ENCODE measurements at regions not wholly inside any gene's neighbourhood (a gene's known extent, or its start where the extent isn't known, plus 50 kb on each side); places are given as distances from the start of the nearest gene placed in this dataset.

DNA sequence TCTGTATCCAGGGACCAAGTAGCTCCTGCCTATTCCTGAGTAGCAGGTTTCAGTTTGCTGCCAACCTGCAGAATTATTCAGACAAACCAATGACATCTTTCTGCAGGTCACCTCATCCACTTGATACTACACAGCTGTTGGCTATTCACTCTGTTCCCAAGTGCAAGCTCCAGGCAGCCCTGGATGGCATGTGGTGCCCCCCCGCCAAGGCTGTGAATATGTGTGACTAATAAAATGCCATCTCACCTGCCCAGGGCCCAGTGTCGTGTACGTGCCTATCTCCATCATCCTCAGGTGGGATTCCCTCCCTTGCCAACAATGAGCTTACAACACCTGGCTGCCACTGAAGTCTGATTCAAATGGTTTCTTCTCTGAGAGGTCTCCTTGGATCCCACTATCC is 125.8 kb downstream of the RAB11FIP2 start:
- Mint-ChIP-seq H3K27me3 (ENCODE audit: low read depth) (no peaks in the 10 kb centered on the region), H3K36me3 (ENCODE audit: low read depth) (no peaks in the 10 kb centered on the region), H3K27ac (no peak overlapping the region), H3K4me3 (no peak overlapping the region), H3K9me3 (ENCODE audit: insufficient read depth) (no peaks in the 10 kb centered on the region), H3K4me1 (ENCODE audit: low read depth) (no peaks in the 10 kb centered on the region)
- ATAC-seq (no peak), DNase-seq (no peak)
- CTCF ChIA-PET, result no interaction called here
- POLR2A ChIA-PET, result no interaction called here

DNA sequence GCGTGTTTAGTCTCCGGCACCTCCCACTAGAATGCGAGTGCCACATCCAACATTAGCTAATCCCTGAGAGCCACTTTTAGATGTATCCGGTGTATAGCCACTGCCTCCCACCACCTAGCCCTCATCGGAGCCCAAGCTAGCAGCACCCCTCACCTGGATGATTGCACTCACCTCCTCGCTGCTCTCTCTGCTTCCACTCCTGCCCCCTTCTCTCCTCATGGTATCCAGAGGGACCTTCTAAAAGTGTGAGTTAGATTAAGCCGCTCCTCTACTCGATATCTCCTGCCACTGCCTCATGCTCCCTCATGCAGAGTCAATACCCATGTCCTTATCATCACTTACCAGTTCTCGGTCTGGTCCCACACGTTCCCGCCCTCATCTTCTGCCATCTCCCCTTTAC is 125.3 kb downstream of the RAB11FIP2 start:
- ChIA-PET POLR2A (no interaction called here), CTCF (no interaction called here)
- no peaks in the 10 kb centered on the region for H3K27me3 Mint-ChIP-seq (ENCODE audit: low read depth)
- H3K27ac Mint-ChIP-seq, result no peak overlapping the region
- no peaks in the 10 kb centered on the region for H3K36me3 Mint-ChIP-seq (ENCODE audit: low read depth)
- H3K4me3 Mint-ChIP-seq, result no peak overlapping the region
- no peak for DNase-seq
- no peak for ATAC-seq
- H3K4me1 Mint-ChIP-seq (ENCODE audit: low read depth), result no peaks in the 10 kb centered on the region
- H3K9me3 Mint-ChIP-seq (ENCODE audit: insufficient read depth), result no peaks in the 10 kb centered on the region

DNA sequence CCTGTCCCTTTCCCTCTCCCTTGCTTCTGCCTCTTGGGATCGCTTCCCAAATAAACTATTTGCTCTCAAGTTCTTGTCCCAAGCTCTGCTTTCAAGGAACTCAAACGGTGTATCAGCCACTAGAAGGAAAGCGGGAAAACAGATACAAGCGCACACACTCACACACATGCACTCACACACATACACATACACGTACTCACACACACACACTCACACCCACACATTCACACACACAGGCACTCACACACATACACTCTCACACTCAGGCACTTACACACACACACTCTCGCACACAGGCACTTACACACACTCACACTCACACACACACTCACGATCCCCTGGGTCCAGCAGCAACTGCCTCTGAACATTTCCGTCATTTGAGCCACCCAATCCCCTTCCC is 121.9 kb downstream of the RAB11FIP2 start:
- Mint-ChIP-seq H3K4me1 (ENCODE audit: low read depth) (no peaks in the 10 kb centered on the region), H3K36me3 (ENCODE audit: low read depth) (no peaks in the 10 kb centered on the region), H3K27ac (no peak overlapping the region), H3K27me3 (ENCODE audit: low read depth) (peaks cover 3% of the 10 kb centered on the region), H3K4me3 (no peak overlapping the region), H3K9me3 (ENCODE audit: insufficient read depth) (no peaks in the 10 kb centered on the region)
- POLR2A ChIA-PET, result no interaction called here
- no peak for DNase-seq
- no peak for ATAC-seq
- CTCF ChIA-PET, result no interaction called here

DNA sequence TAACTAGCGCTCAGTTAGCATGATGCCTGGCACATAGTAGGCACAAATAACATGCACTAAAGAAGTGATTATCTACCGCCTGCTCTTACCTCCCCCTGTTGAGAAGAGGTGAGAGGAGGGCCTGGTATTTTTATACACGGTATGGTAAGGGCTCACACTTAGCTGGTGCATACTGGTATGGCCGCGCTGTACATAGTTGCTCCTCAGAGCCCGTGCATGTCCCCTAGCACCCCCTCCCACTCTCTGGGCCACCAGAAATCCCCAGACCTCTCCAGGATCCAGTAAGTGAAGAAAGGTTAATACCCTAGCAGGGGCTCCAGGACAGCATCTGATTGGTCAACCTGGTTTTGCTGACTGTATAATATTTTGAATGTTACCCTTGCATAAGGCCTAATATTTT is 121.4 kb downstream of the RAB11FIP2 start:
- POLR2A ChIA-PET, result no interaction called here
- CTCF ChIA-PET, result no interaction called here
- H3K36me3 Mint-ChIP-seq (ENCODE audit: low read depth), result no peaks in the 10 kb centered on the region
- no peak overlapping the region for H3K27ac Mint-ChIP-seq
- H3K9me3 Mint-ChIP-seq (ENCODE audit: insufficient read depth), result no peaks in the 10 kb centered on the region
- H3K27me3 Mint-ChIP-seq (ENCODE audit: low read depth), result peaks cover 3% of the 10 kb centered on the region
- ATAC-seq, result no peak
- no peak for DNase-seq
- H3K4me3 Mint-ChIP-seq, result no peak overlapping the region
- H3K4me1 Mint-ChIP-seq (ENCODE audit: low read depth), result no peaks in the 10 kb centered on the region

DNA sequence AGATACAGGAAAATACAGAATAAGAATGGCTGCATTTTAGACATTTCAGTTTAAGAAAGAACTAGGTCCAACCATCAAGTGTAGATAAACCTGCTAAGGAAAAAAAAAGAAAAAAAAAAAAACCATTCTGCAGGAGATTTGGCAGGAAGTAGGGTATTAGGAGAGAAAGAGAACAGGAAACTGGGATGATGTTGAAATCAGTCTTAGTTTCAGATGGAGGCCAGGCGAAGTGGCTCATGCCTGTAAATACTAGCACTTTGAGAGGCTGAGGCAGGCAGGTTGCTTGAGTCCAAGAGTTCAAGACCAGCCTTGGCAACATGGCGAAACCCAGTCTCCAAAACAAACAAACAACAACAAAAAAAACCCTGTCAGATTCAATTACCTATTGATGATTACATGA is 120.2 kb downstream of the RAB11FIP2 start:
- no peak for ATAC-seq

DNA sequence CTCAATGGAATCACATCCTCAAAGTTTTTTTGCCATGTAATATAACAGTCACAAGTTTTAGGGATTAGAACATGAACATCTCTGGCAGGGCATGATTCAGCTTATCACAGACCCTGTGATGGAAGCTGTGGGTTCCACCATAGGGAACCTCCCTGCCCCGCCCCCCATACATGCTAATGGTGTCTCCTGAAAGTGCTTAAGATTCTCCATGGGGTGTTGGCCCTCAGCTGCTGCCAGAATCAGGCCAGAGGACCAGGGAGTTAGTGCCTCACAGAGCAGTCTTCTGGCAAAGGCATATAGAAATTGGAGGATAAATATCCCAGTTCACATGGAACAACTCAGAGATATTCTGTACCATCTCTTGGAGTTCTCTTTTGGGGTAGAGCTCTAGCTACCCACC is 119.4 kb downstream of the RAB11FIP2 start:
- no peaks in the 10 kb centered on the region for H3K9me3 Mint-ChIP-seq (ENCODE audit: insufficient read depth)
- POLR2A ChIA-PET, result no interaction called here

More for the DNA sequence above, 120.2 kb downstream of the RAB11FIP2 start:
- no peak overlapping the region for H3K4me3 Mint-ChIP-seq
- H3K36me3 Mint-ChIP-seq (ENCODE audit: low read depth), result no peaks in the 10 kb centered on the region
- peaks cover 3% of the 10 kb centered on the region for H3K27me3 Mint-ChIP-seq (ENCODE audit: low read depth)
- H3K4me1 Mint-ChIP-seq (ENCODE audit: low read depth), result no peaks in the 10 kb centered on the region
- H3K27ac Mint-ChIP-seq, result no peak overlapping the region
- POLR2A ChIA-PET, result no interaction called here
- no peaks in the 10 kb centered on the region for H3K9me3 Mint-ChIP-seq (ENCODE audit: insufficient read depth)
- CTCF ChIA-PET, result no interaction called here
- DNase-seq, result no peak

DNA sequence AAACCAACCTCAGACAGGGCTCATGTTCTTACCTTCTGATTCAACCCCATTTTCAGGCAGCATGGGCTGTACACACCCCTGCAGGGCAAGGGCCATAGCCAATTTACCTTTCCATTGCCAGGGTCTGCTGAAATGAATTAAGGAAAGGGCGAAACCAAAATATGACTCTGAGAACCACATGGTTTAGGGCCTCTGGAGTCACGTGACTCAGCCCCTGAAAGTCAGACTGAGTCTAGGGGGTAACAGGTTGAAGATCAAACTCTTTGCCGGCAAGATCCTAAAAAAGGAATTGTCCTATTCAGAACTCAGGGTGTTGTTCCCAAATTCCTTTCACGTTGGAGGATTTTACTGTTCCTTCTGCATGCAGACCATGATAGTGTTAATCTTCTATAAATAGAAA is 118.9 kb downstream of the RAB11FIP2 start:
- Mint-ChIP-seq H3K27me3 (ENCODE audit: low read depth) (peaks cover 3% of the 10 kb centered on the region), H3K9me3 (ENCODE audit: insufficient read depth) (no peaks in the 10 kb centered on the region), H3K36me3 (ENCODE audit: low read depth) (no peaks in the 10 kb centered on the region), H3K4me3 (no peak overlapping the region), H3K27ac (no peak overlapping the region), H3K4me1 (ENCODE audit: low read depth) (no peaks in the 10 kb centered on the region)
- POLR2A ChIA-PET, result no interaction called here
- DNase-seq, result no peak
- CTCF ChIA-PET, result no interaction called here
- ATAC-seq, result no peak

More for the DNA sequence above, 119.4 kb downstream of the RAB11FIP2 start:
- CTCF ChIA-PET, result no interaction called here
- DNase-seq (no peak), ATAC-seq (no peak)
- no peaks in the 10 kb centered on the region for H3K4me1 Mint-ChIP-seq (ENCODE audit: low read depth)
- H3K4me3 Mint-ChIP-seq, result no peak overlapping the region
- H3K27ac Mint-ChIP-seq, result no peak overlapping the region
- H3K27me3 Mint-ChIP-seq (ENCODE audit: low read depth), result peaks cover 3% of the 10 kb centered on the region
- no peaks in the 10 kb centered on the region for H3K36me3 Mint-ChIP-seq (ENCODE audit: low read depth)

DNA sequence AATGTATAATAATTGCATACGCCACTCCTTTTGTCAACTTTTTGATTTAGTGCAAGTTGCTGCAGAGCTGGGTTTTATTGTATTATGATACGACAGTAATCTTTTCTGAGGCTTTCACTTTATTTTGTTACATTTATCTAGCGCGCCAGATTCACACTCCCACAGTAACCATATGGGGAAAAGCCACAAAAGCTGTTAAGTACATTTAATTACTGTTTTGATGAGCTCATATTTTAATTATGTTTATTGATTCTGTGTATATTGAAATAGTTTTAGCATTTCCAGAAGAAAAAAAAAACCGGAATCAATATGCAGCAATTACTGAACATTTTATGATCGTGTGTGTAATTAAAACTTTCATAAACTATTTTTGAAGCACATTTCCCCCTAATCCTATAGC is 118.5 kb downstream of the RAB11FIP2 start:
- no peak overlapping the region for H3K4me3 Mint-ChIP-seq
- no peak overlapping the region for H3K27ac Mint-ChIP-seq

DNA sequence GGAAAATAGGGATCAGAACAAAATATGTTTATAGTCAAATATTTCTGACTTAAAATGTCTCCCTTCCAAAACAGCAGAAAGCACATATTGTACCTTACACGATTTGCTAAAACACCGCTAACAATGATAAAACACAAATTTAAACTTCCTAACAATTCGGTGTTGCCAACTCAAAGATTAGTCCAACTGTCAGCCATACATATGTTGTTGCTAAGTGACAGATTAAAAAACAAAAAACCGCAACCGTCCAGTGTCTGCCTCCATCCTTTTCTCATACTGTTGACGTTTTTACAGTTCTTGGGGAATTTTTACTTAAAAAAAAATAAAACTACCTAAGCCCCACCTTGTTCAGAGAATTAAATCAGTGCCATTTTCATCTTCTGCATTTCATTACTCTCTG is 118.0 kb downstream of the RAB11FIP2 start:
- POLR2A ChIA-PET, result no interaction called here
- DNase-seq (no peak), ATAC-seq (no peak)
- Mint-ChIP-seq H3K36me3 (ENCODE audit: low read depth) (no peaks in the 10 kb centered on the region), H3K27me3 (ENCODE audit: low read depth) (peaks cover 3% of the 10 kb centered on the region), H3K4me1 (ENCODE audit: low read depth) (no peaks in the 10 kb centered on the region), H3K4me3 (no peak overlapping the region), H3K27ac (no peak overlapping the region), H3K9me3 (ENCODE audit: insufficient read depth) (no peaks in the 10 kb centered on the region)
- CTCF ChIA-PET, result no interaction called here

More for the DNA sequence above, 118.5 kb downstream of the RAB11FIP2 start:
- Mint-ChIP-seq H3K4me1 (ENCODE audit: low read depth) (no peaks in the 10 kb centered on the region), H3K27me3 (ENCODE audit: low read depth) (peaks cover 3% of the 10 kb centered on the region), H3K9me3 (ENCODE audit: insufficient read depth) (no peaks in the 10 kb centered on the region), H3K36me3 (ENCODE audit: low read depth) (no peaks in the 10 kb centered on the region)
- ChIA-PET POLR2A (no interaction called here), CTCF (no interaction called here)
- DNase-seq (no peak), ATAC-seq (no peak)

DNA sequence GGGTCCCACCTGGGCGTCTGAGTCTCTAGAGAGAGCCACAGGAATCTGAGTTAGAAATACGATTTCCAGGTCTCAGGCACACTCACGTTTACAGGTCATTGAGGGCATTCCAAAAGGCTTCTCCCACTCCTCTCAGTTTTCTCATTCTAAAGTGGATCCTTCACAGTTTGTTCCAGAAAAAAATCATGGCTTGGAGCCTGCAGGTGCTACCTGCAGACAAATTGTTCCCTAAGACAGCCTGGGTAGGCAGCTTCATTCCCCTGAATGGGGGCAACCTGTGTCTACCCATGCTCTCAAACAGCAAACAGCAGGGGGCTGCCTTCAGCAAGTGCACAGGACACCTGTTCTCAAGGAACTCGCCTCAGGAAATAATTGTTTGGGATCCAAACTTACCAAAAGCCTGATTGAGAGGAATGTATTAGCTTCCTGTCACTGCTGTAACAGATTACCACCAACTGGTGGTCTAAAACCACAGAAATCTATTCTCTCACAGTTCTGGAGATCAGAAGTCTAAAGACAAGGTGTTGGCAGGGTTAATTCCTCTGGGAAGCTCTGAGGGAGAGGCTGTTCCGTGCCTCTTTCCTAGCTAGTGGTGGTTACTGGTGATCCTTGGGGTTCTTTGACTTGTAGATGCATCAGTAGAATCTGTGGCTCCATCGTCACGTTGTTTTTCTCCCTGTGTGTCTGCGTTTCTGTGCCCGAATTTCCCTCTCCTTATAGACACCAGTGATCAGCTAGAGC is 117.2 kb downstream of the RAB11FIP2 start:
- Mint-ChIP-seq H3K4me3 (no peak overlapping the region), H3K4me1 (ENCODE audit: low read depth) (no peaks in the 10 kb centered on the region), H3K36me3 (ENCODE audit: low read depth) (no peaks in the 10 kb centered on the region), H3K9me3 (ENCODE audit: insufficient read depth) (no peaks in the 10 kb centered on the region), H3K27me3 (ENCODE audit: low read depth) (peaks cover 3% of the 10 kb centered on the region), H3K27ac (no peak overlapping the region)
- DNase-seq, result no peak
- POLR2A ChIA-PET, result no interaction called here
- ATAC-seq, result no peak
- CTCF ChIA-PET, result no interaction called here

DNA sequence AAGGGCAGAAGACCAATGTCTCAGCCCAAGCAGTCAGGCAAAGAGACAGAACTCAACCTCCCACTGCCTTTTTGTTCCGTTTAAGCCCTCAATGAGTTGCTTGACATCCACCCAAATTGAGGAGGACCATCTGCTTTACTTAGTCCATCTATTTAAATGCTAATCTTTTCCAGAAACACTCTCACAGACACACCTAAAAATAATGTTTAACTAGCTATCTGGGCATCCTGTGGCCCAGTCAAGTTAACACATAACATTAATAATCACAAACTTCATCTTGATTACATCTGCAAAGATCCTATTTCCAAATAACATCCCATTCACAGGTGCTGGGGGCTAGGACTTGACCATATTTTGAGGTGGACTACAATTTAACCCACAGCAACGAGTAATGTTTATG is 115.7 kb downstream of the RAB11FIP2 start:
- ATAC-seq, result no peak
- Mint-ChIP-seq H3K9me3 (ENCODE audit: insufficient read depth) (no peaks in the 10 kb centered on the region), H3K27ac (no peak overlapping the region), H3K4me3 (no peak overlapping the region), H3K27me3 (ENCODE audit: low read depth) (peaks cover 3% of the 10 kb centered on the region), H3K4me1 (ENCODE audit: low read depth) (no peaks in the 10 kb centered on the region), H3K36me3 (ENCODE audit: low read depth) (no peaks in the 10 kb centered on the region)
- no peak for DNase-seq
- ChIA-PET POLR2A (no interaction called here), CTCF (no interaction called here)

DNA sequence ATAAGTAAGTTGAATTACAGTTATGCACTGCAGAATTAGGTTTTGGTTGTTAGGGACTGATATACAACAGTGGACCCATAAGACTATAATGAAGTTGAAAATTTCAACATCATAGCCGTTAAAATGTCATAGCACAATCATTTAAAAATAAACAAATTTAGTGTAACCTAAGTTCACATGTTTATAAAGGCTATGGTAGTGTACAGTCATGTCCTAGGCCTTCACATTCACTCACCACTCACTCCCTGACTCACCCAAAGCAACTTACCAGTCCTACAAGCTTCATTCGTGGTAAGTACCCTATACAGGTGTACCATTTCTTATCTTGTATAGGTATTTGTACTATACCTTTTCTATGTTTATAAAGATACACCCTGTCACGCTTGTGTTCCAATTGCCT is 113.7 kb downstream of the RAB11FIP2 start:
- ATAC-seq, result no peak
- Mint-ChIP-seq H3K9me3 (ENCODE audit: insufficient read depth) (no peaks in the 10 kb centered on the region), H3K27ac (no peak overlapping the region), H3K27me3 (ENCODE audit: low read depth) (peaks cover 2% of the 10 kb centered on the region), H3K36me3 (ENCODE audit: low read depth) (no peaks in the 10 kb centered on the region), H3K4me1 (ENCODE audit: low read depth) (no peaks in the 10 kb centered on the region), H3K4me3 (no peak overlapping the region)
- no peak for DNase-seq
- POLR2A ChIA-PET, result no interaction called here
- CTCF ChIA-PET, result no interaction called here

DNA sequence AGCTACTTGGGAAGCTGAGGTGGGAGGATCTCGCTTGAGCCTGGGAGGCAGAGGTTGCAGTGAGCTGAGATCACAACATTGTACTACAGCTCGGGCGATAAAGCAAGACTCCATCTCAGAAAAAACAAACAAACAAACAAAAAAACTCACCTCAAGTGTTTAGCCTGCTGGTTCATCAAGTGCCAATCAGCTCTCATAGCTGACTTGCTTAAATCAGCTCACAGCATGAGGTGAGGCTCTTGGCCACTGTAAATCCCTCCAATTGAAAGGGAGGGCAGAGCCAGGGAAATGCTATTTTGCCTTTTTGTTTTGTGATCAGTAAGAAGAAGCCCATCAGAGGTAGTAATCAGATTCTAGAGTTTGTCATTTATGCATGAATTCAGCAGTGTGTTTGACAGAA is 112.3 kb downstream of the RAB11FIP2 start:
- POLR2A ChIA-PET, result no interaction called here
- CTCF ChIA-PET, result no interaction called here
- peaks cover 2% of the 10 kb centered on the region for H3K27me3 Mint-ChIP-seq (ENCODE audit: low read depth)
- H3K27ac Mint-ChIP-seq, result no peak overlapping the region
- H3K4me1 Mint-ChIP-seq (ENCODE audit: low read depth), result no peaks in the 10 kb centered on the region
- no peak overlapping the region for H3K4me3 Mint-ChIP-seq
- DNase-seq (no peak), ATAC-seq (no peak)
- no peaks in the 10 kb centered on the region for H3K36me3 Mint-ChIP-seq (ENCODE audit: low read depth)
- no peaks in the 10 kb centered on the region for H3K9me3 Mint-ChIP-seq (ENCODE audit: insufficient read depth)
